ENCODE measurements at regions not wholly inside any gene's neighbourhood (a gene's known extent, or its start where the extent isn't known, plus 50 kb on each side); places are given as distances from the start of the nearest gene placed in this dataset.

DNA sequence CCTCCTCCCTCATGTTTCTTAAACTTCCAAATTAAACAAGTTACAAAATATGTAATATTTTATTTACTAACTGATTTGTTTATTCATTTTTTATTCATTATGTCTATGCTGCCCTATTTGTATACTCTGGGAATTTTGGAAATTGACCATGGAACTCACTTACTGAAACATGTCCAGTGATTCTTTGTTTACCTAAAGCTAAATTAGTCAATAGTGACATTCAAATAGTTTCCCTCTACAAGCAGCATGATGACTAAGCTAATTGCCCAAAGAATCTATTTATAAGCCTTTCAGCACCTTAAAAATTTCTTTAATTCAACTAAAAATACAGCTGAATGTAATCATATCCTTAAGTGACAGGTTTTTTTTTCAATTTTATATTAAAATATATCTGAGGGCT lies 437.7 kb downstream of the SI start (continued):
- no peak for TF ChIP-seq CHD2 (IDR thresholded peaks at IDR 0.05; ENCODE audit: low read length, partially characterized antibody)
- TF ChIP-seq, protein P1, sequence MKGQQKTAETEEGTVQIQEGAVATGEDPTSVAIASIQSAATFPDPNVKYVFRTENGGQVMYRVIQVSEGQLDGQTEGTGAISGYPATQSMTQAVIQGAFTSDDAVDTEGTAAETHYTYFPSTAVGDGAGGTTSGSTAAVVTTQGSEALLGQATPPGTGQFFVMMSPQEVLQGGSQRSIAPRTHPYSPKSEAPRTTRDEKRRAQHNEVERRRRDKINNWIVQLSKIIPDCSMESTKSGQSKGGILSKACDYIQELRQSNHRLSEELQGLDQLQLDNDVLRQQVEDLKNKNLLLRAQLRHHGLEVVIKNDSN (IDR thresholded peaks at IDR 0.05; ENCODE audit: borderline replicate concordance, low read depth) = no peak
- no peak for TF ChIP-seq IRF3 (IDR thresholded peaks at IDR 0.05; ENCODE audit: low read depth, low read length)
- TF ChIP-seq, protein P2, sequence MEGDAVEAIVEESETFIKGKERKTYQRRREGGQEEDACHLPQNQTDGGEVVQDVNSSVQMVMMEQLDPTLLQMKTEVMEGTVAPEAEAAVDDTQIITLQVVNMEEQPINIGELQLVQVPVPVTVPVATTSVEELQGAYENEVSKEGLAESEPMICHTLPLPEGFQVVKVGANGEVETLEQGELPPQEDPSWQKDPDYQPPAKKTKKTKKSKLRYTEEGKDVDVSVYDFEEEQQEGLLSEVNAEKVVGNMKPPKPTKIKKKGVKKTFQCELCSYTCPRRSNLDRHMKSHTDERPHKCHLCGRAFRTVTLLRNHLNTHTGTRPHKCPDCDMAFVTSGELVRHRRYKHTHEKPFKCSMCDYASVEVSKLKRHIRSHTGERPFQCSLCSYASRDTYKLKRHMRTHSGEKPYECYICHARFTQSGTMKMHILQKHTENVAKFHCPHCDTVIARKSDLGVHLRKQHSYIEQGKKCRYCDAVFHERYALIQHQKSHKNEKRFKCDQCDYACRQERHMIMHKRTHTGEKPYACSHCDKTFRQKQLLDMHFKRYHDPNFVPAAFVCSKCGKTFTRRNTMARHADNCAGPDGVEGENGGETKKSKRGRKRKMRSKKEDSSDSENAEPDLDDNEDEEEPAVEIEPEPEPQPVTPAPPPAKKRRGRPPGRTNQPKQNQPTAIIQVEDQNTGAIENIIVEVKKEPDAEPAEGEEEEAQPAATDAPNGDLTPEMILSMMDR (IDR thresholded peaks at IDR 0.05) = no peak
- no peak for TF ChIP-seq EP300 (IDR thresholded peaks at IDR 0.05; ENCODE audit: borderline replicate concordance in 1 of 2, low read depth in 1 of 2, low read length in 1 of 2)

GRCh38 chr3:164620956-164621355 lies 457.3 kb downstream of the SI start:
- ChIA-PET CTCF (interaction anchor here (0.7 kb wide), 1 partner anchor 16 kb away, joined by 3 read pairs; no protein-coding TSS in a partner anchor), POLR2A (no interaction called here)
- Histone ChIP-seq H3K79me2 (ENCODE audit: insufficient read depth) (no peaks in the 10 kb centered on the region), H3K36me3 (replicated peaks in 1 of 2; ENCODE audit: control insufficient read depth in 1 of 2, insufficient read depth in 2 of 2, low read length in 1 of 2) (no peaks in the 10 kb centered on the region), H3K4me3 (ENCODE audit: low read depth in 2 of 2, low read length in 1 of 2) (no peak overlapping the region), H3K9me2 (no peaks in the 10 kb centered on the region), H4K20me1 (ENCODE audit: insufficient read depth) (no peaks in the 10 kb centered on the region), H3K9ac (no peak overlapping the region), H3K27ac (ENCODE audit: low read depth in 2 of 2, low read length in 1 of 2) (no peak overlapping the region), H3F3A (replicated peaks; ENCODE audit: insufficient read depth) (no peaks in the 10 kb centered on the region), H3K4me1 (ENCODE audit: control insufficient read depth in 1 of 2, insufficient read depth in 2 of 2, low read depth in 1 of 2, low read length in 1 of 2) (no peaks in the 10 kb centered on the region), H2AFZ (ENCODE audit: low read depth) (no peak overlapping the region), H3K9me3 (no peaks in the 10 kb centered on the region), H3K27me3 (ENCODE audit: insufficient read depth) (no peaks in the 10 kb centered on the region), H3K4me2 (no peak overlapping the region)
- 10% methylated on average over 1 of the region's 1 CpG for WGBS (ENCODE audit: low lambda C conversion rate)
- no peak for TF ChIP-seq NRF1 (IDR thresholded peaks at IDR 0.05; ENCODE audit: low read depth, low read length)
- TF ChIP-seq GABPA (IDR thresholded peaks at IDR 0.05; ENCODE audit: low read depth) = no peak
- TF ChIP-seq, protein P3, sequence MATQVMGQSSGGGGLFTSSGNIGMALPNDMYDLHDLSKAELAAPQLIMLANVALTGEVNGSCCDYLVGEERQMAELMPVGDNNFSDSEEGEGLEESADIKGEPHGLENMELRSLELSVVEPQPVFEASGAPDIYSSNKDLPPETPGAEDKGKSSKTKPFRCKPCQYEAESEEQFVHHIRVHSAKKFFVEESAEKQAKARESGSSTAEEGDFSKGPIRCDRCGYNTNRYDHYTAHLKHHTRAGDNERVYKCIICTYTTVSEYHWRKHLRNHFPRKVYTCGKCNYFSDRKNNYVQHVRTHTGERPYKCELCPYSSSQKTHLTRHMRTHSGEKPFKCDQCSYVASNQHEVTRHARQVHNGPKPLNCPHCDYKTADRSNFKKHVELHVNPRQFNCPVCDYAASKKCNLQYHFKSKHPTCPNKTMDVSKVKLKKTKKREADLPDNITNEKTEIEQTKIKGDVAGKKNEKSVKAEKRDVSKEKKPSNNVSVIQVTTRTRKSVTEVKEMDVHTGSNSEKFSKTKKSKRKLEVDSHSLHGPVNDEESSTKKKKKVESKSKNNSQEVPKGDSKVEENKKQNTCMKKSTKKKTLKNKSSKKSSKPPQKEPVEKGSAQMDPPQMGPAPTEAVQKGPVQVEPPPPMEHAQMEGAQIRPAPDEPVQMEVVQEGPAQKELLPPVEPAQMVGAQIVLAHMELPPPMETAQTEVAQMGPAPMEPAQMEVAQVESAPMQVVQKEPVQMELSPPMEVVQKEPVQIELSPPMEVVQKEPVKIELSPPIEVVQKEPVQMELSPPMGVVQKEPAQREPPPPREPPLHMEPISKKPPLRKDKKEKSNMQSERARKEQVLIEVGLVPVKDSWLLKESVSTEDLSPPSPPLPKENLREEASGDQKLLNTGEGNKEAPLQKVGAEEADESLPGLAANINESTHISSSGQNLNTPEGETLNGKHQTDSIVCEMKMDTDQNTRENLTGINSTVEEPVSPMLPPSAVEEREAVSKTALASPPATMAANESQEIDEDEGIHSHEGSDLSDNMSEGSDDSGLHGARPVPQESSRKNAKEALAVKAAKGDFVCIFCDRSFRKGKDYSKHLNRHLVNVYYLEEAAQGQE (IDR thresholded peaks at IDR 0.05; ENCODE audit: low read depth, low read length) = no peak
- TF ChIP-seq MAX (IDR thresholded peaks at IDR 0.05; ENCODE audit: low read depth) = no peak
- no peak for TF ChIP-seq FOXM1 (IDR thresholded peaks at IDR 0.05; ENCODE audit: low read depth)
- TF ChIP-seq POLR2AphosphoS5 (IDR thresholded peaks at IDR 0.05; ENCODE audit: low read depth, low read length) = no peak
- no peak for TF ChIP-seq RFX5 (IDR thresholded peaks at IDR 0.05; ENCODE audit: low read length)
- TF ChIP-seq FOXJ3 (CRISPR knock-in tag; IDR thresholded peaks at IDR 0.05) = no peak
- no peak for TF ChIP-seq SMC3 (IDR thresholded peaks at IDR 0.05; ENCODE audit: low read depth, low read length)
- no peak for DNase-seq

All from SK-N-SH (cell line).